CD4-positive, alpha-beta T cell treated with Interleukin-15 for 1 hour (primary cell): ENCODE measurements at regions not wholly inside any gene's neighbourhood (a gene's known extent, or its start where the extent isn't known, plus 50 kb on each side); places are given as distances from the start of the nearest gene placed in this dataset.

Experiments
- DNase-seq: peaks from one replicate; pipeline ENCODE4 v3.0.0-alpha.2; 2020

DNA sequence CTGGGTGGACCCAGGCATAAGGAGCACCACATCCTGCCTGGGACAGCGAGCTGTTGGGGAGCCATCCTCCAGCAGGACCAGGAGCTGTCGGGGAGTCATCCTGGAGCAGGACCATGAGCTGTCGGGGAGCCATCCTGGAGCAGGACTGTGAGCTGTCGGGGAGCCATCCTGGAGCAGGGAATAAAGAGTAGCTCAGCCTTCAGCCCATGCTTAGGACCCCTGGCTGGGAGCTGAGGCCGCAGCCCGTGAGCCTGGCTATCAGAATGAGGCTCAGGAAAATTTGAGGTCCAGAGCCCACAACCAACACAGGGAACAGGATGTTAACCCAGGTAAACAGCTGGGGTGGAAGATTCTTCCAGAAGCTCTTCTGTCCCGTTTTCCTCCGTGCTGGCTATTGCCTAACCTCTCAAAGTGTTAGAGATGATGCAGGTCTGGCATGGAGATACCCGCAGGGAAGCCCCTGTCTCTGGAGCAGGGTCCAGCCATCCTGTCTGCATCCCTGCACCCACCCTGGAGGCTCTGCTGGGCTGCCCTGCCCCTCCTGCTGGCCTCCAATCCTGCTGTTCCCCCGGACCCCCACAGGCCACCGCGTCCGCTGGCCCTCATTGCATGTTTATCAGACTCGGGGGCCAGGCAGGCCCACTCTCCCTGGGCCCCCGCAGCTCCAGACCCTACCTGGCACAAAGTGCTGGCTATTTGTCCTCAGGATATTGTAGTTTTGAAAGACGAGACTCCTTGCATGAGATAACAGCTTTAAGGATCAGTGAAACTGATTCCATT, 243.5 kb upstream of the MYT1L start:
- no peak for DNase-seq

DNA sequence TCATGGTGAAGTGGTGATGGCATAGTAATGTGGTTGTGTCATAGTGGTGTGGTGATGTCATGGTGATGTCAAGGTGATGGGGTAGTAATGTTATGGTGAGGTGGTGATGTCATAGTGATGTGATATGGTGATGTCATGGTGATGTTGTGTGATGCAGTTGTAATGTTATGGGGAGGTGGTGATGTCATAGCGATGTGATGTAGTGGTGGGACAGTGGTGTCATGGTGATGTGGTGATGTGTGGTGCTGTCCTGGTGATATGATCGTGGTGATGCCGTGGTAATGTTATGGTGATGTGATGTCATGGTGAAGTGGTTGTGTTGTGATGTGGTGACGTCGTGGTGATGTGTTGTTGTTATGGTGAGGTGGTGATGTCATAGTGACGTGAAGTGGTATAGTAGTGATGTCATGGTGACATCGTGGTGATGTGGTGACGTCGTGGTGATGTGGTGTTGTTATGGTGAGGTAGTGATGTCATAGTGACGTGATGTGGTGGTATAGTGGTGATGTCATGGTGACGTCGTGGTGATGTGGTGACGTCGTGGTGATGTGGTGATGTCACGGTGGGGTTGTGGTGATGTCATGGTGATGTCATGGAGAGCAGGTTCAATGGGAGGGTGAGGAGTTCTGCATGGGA, 242.7 kb upstream of the MYT1L start:
- no peak for DNase-seq

DNA sequence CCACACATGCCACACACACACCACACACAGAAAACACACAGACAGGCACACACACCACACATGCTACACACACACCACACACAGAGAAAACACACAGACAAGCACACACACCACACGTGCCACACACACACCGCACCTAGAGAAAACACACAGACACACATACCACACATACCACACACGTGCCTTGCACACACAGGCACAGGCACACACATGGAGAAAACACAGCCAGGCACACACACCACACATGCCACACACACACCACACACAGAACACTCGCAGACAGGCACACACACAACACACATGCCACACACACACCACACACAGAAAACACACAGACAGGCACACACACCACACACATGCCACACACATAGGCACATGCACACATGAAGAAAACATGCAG, 242.1 kb upstream of the MYT1L start:
- DNase-seq = no peak

DNA sequence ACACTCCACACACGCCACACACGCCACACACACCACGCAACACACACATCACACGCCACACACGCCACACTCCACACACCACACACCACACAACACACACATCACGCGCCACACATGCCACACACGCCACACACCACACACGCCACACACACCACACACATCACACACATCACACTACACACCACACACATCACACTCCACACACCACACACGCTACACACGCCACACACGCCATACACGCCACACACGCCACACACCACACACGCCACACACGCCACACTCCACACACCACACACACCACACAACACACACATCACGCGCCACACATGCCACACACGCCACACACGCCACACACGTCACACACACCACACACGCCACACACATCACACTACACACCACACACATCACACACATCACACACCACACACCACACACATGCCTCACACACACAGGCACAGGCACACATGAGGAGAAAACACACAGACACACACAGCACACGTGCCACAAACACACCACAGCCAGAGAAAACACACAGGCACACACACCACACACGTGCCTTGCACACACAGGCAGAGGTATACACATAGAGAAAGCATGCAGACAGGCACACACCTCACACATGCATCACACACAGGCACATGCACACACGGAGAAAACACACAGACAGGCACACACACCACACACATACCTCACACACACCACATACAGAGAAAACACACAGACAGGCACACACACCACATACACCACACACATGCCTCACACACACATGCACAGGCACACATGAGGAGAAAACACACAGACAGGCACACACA, 241.5 kb upstream of the MYT1L start:
- no peak for DNase-seq

DNA sequence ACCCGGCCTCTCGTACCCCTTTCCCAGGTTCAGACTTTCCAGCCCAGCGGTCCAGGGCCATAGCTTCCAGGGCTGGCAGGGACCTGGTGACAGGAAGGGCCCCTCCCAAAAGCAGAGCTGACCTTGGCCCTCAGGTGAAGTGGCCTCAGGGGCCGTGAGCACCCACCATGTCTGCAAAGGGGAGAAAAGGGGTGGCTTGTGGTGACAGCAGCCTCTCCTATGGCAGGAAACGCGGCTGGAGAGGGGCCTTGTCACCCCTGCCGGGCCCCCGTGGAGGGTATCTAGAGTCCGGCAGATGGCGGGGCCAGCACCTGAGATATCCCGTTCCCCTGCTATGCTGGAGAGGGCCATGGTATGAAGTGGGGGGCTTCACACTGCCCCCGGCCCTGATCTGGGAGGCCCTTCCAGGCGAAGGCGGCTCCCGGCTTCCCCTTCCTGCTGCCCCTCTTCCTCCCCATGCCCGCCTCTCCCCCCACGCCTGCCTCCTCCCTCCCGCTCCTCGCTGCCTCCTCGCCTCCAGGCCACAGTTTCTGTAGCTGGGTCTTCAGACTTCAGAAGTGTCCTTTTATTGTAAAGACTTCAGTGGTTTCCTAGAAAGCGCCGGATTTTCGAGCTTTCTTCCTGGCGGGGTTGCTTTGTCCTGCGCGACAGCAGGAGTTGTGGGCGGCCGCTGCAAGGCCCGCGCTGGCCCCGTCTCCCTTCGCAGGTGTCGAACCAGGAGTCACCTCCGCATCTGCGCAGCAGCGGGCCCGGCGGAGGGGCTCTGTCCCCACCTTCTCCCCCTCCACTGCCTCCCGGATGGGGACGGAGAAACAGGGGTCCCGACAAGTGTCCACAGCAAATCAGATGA, 240.5 kb upstream of the MYT1L start:
- DNase-seq = no peak

DNA sequence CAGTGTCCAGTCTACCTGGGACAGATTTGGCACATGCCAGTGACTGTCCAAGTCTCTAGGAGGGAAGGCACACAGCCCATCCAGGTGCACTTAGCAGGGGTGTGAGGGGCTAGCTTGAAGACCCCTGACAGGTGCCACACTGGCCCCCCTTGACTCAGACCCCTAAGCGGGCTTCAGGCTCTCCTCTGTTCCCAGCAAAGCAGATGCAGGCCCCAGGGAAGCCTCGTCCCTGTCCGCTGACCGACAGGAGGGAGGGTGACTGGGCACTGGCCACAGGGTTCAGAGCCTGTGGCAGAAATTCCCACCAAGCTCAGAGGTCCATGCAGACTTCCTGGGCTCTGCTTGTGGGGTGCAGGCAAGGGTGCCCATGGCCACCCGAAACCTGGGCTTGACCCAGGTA, 239.8 kb upstream of the MYT1L start:
- DNase-seq = no peak

DNA sequence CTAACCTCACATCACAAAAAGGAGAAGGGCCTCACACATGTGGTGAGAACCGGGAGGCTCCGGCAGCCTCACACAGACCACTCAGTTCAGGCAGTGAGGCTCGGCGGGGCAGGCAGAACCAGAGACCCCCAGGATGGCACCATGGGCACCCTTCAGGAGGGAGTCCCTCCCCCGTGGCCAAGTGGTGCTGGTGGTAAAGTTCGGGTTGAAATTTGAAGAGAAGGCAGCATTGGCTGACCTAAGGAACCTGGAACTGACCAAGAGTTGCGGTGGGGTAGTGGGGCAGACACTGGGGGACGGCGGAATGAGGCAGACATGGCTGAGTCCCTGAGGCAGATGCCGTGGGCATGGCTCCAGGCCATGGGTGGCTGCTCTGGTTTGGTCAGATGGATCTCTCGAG, 239.3 kb upstream of the MYT1L start:
- DNase-seq = no peak

DNA sequence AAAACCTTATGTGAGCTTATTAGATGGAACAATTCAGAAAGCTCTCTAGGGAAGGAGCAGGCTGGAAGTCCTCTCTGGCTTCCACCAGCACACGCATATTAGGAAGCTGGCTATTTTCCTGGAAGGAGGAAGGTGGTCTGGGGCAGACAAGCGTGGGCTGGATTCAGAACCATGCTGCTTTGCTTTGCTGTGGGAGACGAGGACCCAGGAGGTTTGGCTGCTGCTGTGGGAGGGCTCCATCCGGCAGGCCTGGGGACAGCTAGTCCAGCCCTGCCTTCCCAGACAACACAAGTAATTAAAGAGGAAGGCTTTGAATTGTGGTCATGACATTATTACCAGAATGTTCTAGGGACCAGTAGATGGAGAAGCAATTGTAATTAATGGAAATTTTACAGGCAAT, 238.8 kb upstream of the MYT1L start:
- DNase-seq = no peak

DNA sequence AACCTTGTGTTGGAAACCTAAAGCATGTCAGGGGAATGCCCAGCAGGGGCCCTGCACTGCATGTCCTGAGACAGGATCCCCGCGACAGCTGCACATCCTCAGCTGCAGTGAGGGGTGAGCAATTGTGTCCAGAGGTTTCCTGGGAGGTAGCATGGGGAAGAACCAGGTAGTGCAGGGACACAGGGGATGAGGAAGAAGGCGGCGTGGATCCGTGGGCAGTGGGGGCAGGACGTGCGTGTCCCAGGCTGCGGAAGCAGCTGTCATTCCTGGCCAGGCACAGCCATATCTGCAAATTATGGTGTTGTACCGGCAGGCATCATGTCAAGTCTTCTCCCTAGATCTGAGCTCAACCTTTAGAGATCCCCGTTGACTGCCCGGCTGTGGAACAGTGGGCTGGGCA, 238.2 kb upstream of the MYT1L start:
- no peak for DNase-seq

DNA sequence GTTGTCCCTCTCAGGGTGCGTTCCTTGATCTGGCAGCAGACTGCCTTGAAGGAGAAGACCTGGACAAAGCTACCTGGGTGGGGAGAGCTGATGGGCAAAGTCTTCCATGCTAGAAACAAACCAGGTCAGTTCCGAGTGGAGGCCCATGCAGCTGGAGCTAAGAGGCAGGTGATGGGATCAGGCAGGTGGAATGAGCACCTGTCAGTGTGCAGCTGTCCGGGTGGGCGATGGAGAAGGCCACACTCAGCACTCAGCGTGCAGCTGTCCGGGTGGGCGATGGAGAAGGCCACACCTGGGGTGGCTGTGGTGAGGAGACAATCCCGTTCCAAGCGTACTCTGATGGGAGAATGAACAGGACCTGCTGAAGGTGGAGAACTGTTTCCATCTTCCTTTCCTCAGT, 237.3 kb upstream of the MYT1L start:
- no peak for DNase-seq

DNA sequence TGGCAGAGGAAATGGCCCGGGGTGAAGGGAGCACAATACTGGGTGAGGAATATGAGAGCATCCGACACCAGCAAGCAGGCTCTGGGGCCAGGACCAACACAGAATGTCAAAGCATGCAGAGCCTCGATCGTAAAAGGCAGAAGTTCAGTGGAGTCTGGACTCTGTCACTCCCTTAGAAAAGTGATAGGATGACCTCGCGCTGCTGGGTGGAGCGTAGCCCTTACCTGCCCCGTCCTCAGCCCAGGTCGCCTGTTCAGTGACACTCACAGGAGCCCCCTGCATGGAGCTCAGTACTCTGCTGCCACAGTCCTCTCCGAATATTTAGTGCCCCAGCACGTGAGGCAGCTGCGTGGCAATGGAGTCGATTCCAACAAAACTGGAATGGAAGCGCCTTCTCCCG, 236.7 kb upstream of the MYT1L start:
- no peak for DNase-seq

DNA sequence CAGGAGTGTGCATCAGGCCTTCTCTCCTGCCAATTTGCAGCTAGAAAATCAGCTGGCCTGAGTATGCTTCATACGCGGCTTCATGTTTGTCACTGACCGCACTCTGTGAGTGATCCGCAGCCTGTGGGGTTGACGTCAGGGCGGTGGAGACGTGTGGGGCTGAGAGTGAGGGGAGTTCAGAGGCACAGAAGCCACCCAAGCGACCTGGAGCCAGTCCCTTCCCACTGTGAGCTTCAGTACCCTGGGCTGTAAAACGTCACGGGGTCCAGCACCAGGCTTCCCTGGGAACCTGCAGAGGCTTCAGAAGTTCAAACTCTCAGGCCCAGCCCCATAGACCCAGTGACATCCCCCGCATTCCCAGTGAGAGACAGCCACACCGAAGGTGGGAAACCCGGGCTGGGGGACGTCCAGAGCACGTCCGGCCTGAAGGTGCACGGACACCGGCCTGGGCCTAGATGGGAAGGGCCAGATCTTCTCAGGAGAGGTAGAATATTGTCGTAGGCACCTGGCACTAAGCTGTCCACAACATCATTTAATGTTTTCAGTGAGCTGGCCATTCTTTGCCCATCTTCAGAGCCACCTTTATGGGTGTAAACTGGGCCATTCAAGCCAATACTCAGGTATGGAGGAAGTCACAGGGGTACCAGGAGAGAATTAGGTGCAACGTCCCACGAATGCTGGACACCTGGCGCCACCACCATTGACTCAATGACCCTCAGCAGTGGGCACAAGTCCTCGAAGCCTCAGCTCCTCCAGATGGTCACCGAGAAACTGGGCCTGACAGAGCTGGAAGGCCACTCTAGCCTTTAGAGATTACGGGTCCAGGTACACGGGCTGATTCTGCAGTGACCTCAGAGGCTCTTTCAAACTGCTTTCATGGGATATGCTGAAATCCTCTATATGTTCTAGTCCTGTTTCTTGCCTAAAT, 235.6 kb upstream of the MYT1L start:
- no peak for DNase-seq

DNA sequence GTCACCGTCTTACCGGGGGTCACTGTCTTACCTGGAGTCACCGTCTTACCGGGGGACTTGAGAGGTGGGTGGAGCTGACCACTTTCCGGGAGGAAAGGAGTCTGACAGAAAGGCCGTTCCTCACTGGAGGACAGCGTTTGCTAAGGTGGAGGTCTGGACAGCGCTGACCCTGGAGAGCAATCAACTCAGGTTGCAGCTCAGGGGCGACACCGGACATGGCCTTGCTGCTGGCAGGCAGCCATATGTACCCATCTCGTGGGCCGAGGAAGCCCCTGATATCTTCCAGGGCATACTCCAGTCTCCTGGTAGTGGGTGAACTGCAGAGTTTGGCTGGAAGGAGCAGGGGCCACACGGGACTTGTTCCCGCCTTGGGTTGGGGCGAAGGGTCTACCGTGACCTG, 234.6 kb upstream of the MYT1L start:
- DNase-seq = no peak

DNA sequence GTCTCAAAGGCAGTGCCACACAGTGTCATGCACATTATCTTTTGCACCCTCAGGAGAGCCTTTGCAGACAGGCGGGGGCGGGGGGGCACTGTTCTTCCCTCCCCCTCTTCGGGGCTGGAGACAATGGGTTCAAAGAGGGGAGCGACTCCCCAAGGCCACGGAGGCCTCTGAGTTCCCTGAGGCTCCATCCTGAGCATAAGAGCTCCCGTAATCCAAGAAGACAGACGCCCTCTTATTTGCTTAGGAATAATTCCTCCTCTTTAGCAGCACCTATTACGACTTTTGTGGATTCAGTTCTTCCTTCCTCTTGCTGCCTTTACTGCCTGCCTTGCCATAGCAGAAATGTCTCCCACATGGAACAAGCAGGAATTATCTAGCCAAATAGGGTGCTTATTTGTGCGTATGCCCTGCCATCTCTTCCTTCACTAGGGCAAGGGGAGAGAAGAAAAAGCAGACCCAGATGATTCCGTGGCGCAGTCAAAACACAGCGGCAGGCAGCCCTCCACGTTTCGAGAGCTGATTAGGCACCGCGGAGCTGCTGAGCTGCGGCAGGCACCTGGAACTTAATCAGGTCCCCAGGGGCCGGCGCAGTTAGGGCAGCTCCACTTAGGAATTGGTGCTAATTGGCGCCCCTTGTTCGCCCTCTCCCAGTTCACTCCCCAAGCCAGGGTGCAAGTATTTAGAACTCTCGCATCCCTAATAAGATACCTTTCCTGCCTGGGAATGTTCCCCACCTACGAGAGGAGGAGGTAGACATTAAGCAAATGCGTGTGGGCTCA, 233.4 kb upstream of the MYT1L start:
- DNase-seq = no peak

DNA sequence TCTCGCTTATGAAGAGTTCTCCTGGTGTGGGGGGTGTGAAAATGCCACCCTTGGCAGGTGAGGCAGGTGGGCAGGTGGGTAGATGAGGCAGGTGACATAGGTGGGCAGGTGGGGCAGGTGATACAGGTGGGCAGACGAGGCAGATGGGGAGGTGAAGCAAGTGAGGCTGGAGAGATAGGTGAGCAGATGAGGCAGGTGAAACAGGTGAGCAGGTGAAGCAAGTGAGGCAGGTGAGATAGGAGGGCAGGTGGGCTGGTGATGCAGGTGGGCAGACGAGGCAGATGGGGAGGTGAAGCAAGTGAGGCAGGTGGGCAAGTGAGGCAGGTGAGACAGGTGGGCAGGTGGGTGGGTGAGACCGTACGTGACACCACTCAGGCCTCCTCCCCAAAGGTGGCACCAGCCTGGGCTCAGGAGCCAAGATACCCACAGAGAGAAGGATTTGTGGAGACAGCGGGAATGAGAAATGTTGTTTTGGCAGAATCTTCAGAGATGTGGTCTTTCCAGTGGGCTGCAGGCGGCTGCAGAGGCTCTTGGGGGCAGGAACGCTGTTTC, 232.3 kb upstream of the MYT1L start:
- DNase-seq = no peak

DNA sequence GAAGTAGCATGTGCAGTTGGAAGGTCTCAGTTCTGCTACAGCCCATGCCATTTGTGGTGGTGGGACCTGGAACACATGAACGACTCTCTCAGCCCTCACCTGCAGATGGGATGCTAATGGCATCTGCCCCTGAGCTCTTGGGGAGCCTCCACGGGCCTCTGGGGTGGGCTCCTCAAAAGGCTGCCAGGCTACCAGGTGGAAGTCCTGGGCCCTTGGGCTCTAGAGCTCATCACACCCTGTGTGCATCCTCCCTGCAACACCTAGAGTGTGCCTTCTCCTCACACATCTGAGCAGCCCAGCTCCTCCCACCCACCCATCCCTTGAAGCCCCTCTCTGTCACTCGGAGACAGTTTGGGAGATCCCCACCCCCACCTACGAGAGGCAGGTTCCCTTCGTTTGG, 231.8 kb upstream of the MYT1L start:
- DNase-seq = no peak

DNA sequence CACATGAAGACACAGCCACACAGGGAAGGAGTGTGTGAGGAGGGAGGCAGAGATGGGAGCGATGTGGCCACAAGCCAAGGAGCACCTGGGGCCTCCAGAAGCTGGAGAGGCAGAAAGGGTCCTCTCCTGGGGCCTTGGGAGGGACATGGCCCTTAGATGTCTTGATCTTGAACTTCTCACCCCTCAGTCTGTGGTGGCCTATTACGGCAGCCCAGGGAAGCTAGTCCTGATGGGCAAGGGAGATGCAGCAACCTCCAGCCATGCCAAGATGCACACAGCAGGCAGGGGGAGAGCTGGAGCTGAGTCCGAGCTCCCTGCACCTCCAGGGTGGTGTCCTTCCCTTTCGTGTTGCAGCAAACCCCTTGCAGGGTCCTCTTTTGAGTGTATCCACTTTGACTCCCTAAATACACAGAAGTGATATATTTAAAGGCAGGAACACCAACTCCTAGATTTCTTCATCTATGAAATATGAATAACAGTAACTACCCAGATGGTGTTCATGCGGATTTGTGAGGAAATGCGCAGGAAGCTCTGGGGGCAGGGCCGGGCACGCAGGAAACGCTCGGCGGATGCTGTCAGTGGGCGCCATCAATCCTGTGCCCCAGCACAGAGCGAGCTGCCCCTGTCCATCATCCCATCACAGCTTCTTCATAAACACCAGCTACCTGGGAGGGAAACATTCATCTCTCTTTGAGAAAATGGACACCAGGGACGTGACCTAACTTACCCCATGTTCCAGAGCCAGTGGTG, 230.4 kb upstream of the MYT1L start:
- DNase-seq = no peak

DNA sequence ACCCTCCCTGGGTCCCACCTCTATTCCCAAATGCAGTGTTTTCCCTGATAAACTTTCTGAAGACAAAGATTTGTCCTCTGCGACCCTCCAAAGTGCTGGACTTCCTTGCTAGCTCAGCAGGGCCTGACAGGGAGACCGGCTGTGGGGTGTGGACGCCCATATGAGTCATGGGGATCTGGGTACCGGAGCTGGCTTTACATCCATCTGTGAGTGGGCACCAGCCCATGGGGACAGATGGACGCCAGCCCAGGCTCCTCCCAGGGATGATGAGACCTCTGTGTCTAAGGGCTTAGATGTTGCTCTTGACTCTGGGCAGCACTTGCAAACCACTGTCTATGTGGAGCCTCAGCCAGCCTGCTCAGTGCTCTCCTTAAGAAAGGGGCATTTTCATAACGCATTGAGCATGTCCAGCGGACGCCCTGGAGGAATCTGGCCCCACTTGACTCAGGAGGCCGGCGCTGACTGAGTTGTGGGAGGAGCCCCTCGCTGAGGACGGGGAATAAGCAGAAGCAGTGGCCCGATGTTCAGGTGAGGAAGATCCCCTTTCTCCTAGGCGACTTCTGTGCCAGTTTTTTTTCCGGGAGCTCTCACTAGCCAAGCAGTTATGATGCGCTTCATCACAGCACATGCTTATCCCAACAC, 229.4 kb upstream of the MYT1L start:
- no peak for DNase-seq

DNA sequence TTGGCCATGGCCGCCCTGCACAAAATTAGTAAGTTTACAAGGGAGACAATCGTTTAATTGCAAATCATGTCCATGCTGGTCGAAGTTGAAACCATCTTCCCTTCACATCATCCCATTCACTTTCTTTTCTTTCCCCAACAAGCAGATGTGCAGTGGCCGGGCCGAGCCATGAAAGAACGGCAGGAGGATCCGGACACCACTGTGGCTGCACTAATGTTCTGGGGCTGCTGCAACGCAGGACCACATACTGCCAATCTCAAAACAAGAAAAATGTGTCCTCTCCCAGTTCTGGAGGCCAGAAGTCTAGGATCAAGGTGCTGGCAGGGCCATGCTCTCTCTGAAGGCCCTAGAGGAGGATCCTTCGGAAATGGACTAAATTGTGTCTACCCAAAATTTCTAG, 227.4 kb upstream of the MYT1L start:
- no peak for DNase-seq

DNA sequence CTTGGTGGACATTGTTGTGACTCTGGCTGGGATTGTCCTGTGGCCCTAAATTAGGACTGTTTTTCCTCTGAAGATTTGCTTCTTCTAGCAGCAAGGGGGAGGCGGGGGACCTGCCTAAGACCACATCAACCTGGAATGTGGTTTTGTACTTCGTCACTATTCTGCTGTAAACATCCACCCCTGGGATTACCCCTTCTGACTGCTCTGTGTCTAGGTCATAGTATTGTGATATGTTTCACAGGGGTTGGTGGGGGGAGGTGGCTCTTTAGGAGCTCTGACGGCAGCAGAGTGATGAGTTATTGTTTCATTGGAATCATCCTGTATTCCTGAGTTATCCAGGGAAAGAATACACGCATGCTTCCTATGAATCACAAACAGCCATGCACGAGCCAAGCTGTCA, 226.4 kb upstream of the MYT1L start:
- DNase-seq = no peak
